ENCODE measurements at regions not wholly inside any gene's neighbourhood (a gene's known extent, or its start where the extent isn't known, plus 50 kb on each side); places are given as distances from the start of the nearest gene placed in this dataset.

DNA sequence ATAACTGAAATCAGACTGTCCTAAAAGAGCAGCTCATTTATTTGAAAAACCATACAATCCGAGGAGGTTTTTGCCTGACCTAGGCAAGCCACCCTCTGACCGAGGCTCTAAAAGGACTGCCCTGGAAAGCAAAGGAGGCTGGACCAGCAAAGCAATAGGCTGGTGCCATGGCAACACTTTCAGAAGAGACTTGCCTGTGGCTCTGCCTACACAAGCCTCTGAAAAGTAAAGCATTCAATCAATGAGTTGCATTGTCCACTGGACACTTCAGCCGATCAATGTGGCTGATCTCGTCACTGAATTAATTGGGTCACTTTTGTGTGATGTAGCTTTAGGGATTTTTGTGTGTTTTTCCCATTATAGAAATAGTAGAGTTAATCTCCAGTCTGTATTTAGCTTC is 99.1 kb upstream of the SEMA6D start:
- no peaks in the 10 kb centered on the region for H3K4me1 ChIP-seq (ENCODE audit: control insufficient read depth, insufficient read depth, low read length)
- DNase-seq (ENCODE audit: low read depth, low spot score) (no peak), FAIRE-seq (no peak), ATAC-seq (no peak)
- BruUV-seq (replicated peaks), result no TSS peak
- CTCF ChIA-PET, result no interaction called here
- H3K27ac ChIP-seq (ENCODE audit: control insufficient read depth, insufficient read depth), result no peak overlapping the region
- no peaks in the 10 kb centered on the region for H3K9me3 ChIP-seq (replicated peaks; ENCODE audit: control insufficient read depth, insufficient read depth, low read length)
- SMC1A ChIA-PET (ENCODE audit: uncharacterized antibody, unreplicated experiment), result interaction anchor here (0.9 kb wide), 1 partner anchor 21 kb away, joined by 3 read pairs; no protein-coding TSS in a partner anchor
- RAD21 ChIA-PET (ENCODE audit: unreplicated experiment), result no interaction called here
- no peak overlapping the region for H3K9ac ChIP-seq (ENCODE audit: control insufficient read depth, insufficient read depth, low read length)
- no peaks in the 10 kb centered on the region for H4K20me1 ChIP-seq (ENCODE audit: control insufficient read depth, insufficient read depth)
- TF ChIP-seq, protein P1, sequence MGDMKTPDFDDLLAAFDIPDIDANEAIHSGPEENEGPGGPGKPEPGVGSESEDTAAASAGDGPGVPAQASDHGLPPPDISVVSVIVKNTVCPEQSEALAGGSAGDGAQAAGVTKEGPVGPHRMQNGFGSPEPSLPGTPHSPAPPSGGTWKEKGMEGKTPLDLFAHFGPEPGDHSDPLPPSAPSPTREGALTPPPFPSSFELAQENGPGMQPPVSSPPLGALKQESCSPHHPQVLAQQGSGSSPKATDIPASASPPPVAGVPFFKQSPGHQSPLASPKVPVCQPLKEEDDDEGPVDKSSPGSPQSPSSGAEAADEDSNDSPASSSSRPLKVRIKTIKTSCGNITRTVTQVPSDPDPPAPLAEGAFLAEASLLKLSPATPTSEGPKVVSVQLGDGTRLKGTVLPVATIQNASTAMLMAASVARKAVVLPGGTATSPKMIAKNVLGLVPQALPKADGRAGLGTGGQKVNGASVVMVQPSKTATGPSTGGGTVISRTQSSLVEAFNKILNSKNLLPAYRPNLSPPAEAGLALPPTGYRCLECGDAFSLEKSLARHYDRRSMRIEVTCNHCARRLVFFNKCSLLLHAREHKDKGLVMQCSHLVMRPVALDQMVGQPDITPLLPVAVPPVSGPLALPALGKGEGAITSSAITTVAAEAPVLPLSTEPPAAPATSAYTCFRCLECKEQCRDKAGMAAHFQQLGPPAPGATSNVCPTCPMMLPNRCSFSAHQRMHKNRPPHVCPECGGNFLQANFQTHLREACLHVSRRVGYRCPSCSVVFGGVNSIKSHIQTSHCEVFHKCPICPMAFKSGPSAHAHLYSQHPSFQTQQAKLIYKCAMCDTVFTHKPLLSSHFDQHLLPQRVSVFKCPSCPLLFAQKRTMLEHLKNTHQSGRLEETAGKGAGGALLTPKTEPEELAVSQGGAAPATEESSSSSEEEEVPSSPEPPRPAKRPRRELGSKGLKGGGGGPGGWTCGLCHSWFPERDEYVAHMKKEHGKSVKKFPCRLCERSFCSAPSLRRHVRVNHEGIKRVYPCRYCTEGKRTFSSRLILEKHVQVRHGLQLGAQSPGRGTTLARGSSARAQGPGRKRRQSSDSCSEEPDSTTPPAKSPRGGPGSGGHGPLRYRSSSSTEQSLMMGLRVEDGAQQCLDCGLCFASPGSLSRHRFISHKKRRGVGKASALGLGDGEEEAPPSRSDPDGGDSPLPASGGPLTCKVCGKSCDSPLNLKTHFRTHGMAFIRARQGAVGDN (IDR thresholded peaks at IDR 0.05), result no peak
- TF ChIP-seq MTA2 (IDR thresholded peaks at IDR 0.05; ENCODE audit: low read depth) (no peak), SREBF2 (IDR thresholded peaks at IDR 0.05; ENCODE audit: low read length) (no peak), PAX8 (IDR thresholded peaks at IDR 0.05) (no peak)
- no peak overlapping the region for H3K4me3 ChIP-seq
- intact Hi-C loops (cut with micrococcal nuclease; ENCODE audit: unreplicated experiment), result no loop called here
- no peak overlapping the region for H2AFZ ChIP-seq (ENCODE audit: control insufficient read depth, low read depth, low read length)
- no peaks in the 10 kb centered on the region for H3K79me2 ChIP-seq (ENCODE audit: control insufficient read depth, insufficient read depth, low read length)
- WGBS (ENCODE audit: insufficient coverage, insufficient replicate concordance, low lambda C conversion rate, missing lambda C conversion rate), result 27% methylated on average over 4 of the region's 4 CpGs
- in situ Hi-C loops (cut with MboI), result no loop called here
- H3K4me2 ChIP-seq (ENCODE audit: control insufficient read depth, insufficient read depth), result no peak overlapping the region
- no peaks in the 10 kb centered on the region for H3K27me3 ChIP-seq (replicated peaks in 1 of 2; ENCODE audit: control insufficient read depth in 2 of 2, insufficient read depth in 2 of 2, low read length in 1 of 2)
- no peaks in the 10 kb centered on the region for H3K36me3 ChIP-seq (ENCODE audit: control insufficient read depth in 2 of 2, insufficient read depth in 2 of 2, low read length in 1 of 2)
- POLR2A ChIA-PET, result no interaction called here

Data from GM12878 (cell line).